GM12864 (cell line): ENCODE measurements at regions not wholly inside any gene's neighbourhood (a gene's known extent, or its start where the extent isn't known, plus 50 kb on each side); places are given as distances from the start of the nearest gene placed in this dataset.
"Not testable (repeated sequence)": the region's sequence is repeated elsewhere in the genome, so short reads cannot be mapped to it uniquely, and the experiment has no call there.

Experiments
- DNase-seq: peaks from one replicate; pipeline ENCODE4 v3.0.0-alpha.2; 2011; ENCODE audit warnings: low read depth
- H3K4me3 ChIP-seq: 2 replicates; pipeline ENCODE4 v1.5.1; 2011; ENCODE audit warnings: mild to moderate bottlenecking, low read depth, low read length, control low read depth
- TF ChIP-seq, protein P1 (sequence below): IDR thresholded peaks from 2 replicates; pipeline ENCODE4 v1.5.1; 2011; ENCODE audit warnings: low read depth, mild to moderate bottlenecking, moderate library complexity, low read length, control low read depth, inconsistent platforms; ENCODE audit errors: missing control alignments

DNA sequence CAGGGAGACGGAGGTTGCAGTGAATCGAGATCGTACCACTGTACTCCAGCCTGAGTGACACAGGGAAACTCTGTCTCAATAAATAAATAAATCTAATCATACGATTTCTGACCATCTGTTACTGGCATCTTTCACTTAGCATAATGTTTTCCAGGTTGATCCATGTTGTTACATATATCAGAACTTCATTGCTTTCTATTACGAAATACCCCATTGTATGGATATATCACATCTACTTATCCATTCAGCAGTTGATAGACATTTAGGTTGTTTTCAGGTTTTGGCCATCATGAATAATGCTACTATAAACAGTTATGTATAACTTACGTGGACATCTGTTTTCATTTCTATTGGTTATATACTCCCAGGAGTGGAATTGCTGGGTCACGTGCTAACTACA lies 303.9 kb downstream of the PAX3 start:
- TF ChIP-seq, protein P1, sequence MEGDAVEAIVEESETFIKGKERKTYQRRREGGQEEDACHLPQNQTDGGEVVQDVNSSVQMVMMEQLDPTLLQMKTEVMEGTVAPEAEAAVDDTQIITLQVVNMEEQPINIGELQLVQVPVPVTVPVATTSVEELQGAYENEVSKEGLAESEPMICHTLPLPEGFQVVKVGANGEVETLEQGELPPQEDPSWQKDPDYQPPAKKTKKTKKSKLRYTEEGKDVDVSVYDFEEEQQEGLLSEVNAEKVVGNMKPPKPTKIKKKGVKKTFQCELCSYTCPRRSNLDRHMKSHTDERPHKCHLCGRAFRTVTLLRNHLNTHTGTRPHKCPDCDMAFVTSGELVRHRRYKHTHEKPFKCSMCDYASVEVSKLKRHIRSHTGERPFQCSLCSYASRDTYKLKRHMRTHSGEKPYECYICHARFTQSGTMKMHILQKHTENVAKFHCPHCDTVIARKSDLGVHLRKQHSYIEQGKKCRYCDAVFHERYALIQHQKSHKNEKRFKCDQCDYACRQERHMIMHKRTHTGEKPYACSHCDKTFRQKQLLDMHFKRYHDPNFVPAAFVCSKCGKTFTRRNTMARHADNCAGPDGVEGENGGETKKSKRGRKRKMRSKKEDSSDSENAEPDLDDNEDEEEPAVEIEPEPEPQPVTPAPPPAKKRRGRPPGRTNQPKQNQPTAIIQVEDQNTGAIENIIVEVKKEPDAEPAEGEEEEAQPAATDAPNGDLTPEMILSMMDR: no peak
- no peak overlapping the region for H3K4me3 ChIP-seq
- no peak for DNase-seq

DNA sequence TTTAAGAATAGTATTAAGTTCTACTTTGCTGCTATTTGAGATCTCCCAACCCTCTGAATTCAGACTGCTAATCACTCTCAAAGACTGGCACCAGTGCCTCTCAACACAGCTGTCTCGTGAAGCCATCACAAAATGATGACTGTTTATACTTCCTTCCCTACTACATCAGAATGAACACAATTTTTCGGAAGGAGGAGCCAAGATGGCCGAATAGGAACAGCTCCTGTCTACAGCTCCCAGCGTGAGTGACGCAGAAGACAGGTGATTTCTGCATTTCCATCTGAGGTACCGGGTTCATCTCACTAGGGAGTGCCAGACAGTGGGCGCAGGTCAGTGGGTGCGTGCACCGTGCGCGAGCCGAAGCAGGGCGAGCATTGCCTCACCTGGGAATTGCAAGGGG lies 314.4 kb downstream of the PAX3 start:
- DNase-seq, H3K4me3 ChIP-seq: not testable (repeated sequence)

DNA sequence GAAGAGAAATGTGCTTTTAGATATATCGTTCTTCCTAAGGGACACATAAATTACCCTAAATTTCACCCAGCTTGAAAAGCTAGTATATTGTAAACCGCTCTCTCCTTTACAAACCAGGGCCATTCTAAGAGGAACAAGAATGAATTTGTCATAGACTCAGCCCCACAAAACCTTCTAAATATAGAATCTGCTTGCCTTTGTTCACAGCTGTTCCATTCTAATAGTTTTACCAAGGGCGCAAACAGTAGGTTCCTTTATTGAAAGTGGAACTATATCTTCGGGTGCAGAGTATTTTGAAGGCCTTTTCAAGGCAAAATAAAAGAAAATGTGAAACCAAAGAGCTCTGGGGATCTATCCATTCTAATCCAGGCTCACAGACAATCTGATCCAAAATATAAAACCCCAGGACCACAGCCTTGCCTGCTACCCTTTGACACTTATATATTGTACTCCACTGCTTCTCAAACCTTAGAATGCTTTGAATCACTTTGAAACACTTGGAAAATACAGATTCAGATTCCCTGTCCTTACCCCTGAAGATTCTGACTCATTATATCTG lies 316.8 kb downstream of the PAX3 start:
- TF ChIP-seq, protein P1: no peak
- DNase-seq: no peak
- H3K4me3 ChIP-seq: no peak overlapping the region

DNA sequence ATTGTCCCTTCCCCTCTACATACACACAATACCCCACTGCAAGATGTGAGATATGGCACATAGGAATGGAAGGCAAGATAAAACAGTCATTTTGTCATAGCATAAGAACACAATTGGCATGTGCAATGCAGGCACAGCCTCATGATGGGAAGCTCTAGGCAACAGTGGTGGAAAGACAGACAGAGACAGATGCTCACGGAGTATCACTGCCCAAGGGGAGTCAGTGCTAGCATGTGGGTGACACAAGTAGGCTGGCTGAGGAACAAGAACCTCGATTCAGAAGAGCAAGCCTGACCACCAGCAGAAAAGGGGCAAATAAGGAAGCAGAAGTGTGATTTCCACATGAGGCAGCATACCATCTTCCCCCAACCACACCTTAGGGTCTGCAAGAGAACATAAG lies 323.6 kb downstream of the PAX3 start:
- no peak overlapping the region for H3K4me3 ChIP-seq
- DNase-seq: no peak

DNA sequence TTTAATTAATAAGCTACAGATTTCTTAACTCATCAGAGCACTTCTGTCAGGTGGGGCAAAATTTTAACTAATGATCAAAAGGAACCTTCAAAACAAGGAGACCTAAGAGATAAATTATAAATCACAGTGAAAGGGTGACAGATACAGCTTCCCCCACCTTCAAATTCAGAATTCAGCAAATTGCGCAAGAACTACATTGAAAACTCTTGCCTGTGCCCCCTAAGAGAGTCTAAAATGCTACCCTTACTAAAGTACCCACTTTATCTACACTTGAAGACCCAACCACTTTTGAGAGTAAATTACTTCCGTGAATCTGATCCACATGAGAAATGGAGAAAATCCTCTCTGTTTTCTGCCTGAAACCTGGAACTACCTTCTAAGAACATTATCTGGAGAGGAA lies 324.9 kb downstream of the PAX3 start:
- H3K4me3 ChIP-seq: no peak overlapping the region
- TF ChIP-seq, protein P1: no peak
- no peak for DNase-seq

More for the DNA sequence above, 323.6 kb downstream of the PAX3 start:
- TF ChIP-seq, protein P1: no peak

DNA sequence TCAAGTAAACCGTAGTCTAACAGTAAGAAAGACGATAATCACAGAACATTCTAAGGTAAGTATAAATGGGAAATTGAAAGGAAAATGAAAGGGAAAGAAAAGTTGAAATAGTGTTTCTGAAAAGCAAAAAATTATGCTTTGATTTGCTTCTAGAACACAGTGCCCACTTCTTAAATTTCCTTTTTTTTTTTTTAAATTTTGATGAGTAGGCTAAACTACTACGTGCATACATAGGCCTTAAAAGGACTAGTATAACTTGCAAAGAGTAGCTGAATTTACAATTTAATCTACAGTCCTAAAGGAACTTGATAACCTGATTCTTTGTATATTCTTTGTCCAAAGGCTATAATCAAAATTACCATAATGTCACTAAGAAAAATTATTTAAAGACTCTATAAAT lies 325.3 kb downstream of the PAX3 start:
- DNase-seq: no peak
- H3K4me3 ChIP-seq: no peak overlapping the region
- TF ChIP-seq, protein P1: no peak

DNA sequence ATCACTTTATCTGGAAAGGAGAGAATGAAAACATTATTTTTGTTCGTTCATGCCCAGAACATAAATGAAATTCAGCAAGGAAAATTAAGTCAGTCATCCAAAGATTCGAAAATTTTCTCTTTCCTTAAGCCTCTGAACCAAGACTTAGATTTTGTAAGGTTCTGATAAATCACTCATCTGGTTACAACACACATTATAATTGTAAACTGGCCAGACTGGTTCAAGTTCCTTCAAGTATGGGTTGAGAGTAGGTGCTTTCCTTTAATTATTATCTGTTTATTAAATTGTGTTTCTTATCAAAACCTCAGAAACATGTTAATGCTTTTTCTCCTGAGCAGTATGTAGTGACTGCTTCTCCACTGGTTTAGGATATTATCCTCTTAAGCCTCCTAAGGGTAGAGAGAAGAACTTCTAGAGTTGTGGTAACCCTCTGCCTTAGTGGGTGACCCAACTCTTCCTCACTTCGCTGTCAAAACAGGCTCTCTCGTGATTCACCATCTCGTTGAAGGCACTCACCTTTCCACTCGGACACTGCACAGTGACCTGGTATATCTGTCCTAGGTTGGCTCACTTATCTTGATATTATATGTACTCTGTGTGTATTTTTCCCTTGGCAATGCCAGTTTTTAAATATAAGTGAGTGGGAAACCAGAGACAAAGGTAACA lies 325.9 kb downstream of the PAX3 start:
- DNase-seq: no peak
- no peak overlapping the region for H3K4me3 ChIP-seq
- TF ChIP-seq, protein P1: no peak
